Esophagus squamous epithelium (tissue), 5 donors: ENCODE measurements at regions not wholly inside any gene's neighbourhood (a gene's known extent, or its start where the extent isn't known, plus 50 kb on each side); places are given as distances from the start of the nearest gene placed in this dataset.

Experiments used
- DNase-seq: peaks from one replicate; lab custom pipeline; 2025; lab: John Stamatoyannopoulos, UW
- H3K27ac ChIP-seq, 4 donors: fragments of 200-600 bp; sonication (generic); one replicate each; pipeline ENCODE4 v1.5.1; 2016 to 2019; ENCODE audit warnings: mild to moderate bottlenecking in 1 of 4
- H3K27me3 ChIP-seq, 4 donors: fragments of 200-600 bp; sonication (generic); 1 replicate in 3 of 4; 2 replicates in 1 of 4; pipeline versions ENCODE4 v1.5.1 to v1.6.0; 2017 to 2021; ENCODE audit warnings: antibody characterized with exemption in 1 of 4
- H3K36me3 ChIP-seq, 3 donors: fragments of 200-600 bp; sonication (generic); one replicate each; pipeline ENCODE4 v1.5.1; 2016 to 2019
- H3K4me1 ChIP-seq, 3 donors: fragments of 200-600 bp; sonication (generic); one replicate each; pipeline ENCODE4 v1.5.1; 2017 to 2019
- H3K4me3 ChIP-seq, 4 donors: fragments of 200-600 bp; sonication (generic); 1 replicate in 3 of 4; 2 replicates in 1 of 4; pipeline ENCODE4 v1.5.1; 2016 to 2019; ENCODE audit warnings: mild to moderate bottlenecking in 2 of 4, moderate library complexity in 1 of 4
- H3K9me3 ChIP-seq, 3 donors: fragments of 200-600 bp; sonication (generic); one replicate each; pipeline ENCODE4 v1.5.1; 2016 to 2019
- POLR2A ChIP-seq, 4 donors: fragments of 450-650 bp; IDR thresholded peaks; one replicate each; pipeline ENCODE4 v1.6.1; 2017; ENCODE audit warnings: antibody characterized with exemption in 4 of 4, mild to moderate bottlenecking in 4 of 4, moderate library complexity in 3 of 4
- WGBS, 2 donors: methylation state at CpG; one replicate each; pipeline ENCODE4 v1.1.5; 2018; 5-methylcytosine and 5-hydroxymethylcytosine counted together
- intact Hi-C: fragments of 100-400 bp; cut with DNase I; formaldehyde crosslinking; loops from one replicate; pipeline ENCODE4 v1.15.0; 2022
- TF ChIP-seq, protein P1 (sequence below), 6 experiments: fragments of 450-650 bp in 4 of 6; fragments of 200-600 bp in 2 of 6; sonication (generic) in 2 of 6; IDR thresholded peaks; one replicate each; pipeline ENCODE4 v1.5.1; 2016 to 2019; ENCODE audit warnings: antibody characterized with exemption in 6 of 6, mild to moderate bottlenecking in 4 of 6, moderate library complexity in 4 of 6
- donor health status: DM: yes; HTN: yes; CAD: no.

DNA sequence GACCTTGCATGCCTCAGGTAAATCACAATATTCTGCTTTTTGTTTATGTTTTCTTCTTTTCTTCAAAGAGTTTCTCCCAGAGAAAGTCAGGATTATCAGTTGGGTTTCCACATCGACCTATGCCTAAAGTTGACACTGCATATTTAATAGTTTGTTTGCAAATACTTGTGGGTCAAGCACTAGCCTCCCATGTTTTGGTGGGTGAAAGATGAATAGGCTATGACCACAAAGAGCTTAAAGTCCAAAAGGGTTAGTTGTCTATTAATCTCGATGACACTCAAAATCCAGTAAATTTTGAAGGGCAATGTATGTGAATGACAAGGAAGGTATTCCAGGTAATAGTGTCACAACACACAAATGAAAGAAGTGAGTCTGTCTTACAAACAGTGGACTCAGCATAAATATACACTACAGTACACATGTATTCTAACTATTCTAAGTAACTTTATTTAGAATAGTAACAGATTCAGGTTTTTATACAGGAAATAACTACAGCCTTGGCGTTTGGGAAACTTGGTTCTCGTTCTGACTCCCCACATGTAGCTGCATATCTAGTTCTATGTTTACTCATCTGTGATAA lies 667.1 kb downstream of the PCDH17 start:
- TF ChIP-seq, protein P1, sequence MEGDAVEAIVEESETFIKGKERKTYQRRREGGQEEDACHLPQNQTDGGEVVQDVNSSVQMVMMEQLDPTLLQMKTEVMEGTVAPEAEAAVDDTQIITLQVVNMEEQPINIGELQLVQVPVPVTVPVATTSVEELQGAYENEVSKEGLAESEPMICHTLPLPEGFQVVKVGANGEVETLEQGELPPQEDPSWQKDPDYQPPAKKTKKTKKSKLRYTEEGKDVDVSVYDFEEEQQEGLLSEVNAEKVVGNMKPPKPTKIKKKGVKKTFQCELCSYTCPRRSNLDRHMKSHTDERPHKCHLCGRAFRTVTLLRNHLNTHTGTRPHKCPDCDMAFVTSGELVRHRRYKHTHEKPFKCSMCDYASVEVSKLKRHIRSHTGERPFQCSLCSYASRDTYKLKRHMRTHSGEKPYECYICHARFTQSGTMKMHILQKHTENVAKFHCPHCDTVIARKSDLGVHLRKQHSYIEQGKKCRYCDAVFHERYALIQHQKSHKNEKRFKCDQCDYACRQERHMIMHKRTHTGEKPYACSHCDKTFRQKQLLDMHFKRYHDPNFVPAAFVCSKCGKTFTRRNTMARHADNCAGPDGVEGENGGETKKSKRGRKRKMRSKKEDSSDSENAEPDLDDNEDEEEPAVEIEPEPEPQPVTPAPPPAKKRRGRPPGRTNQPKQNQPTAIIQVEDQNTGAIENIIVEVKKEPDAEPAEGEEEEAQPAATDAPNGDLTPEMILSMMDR (IDR thresholded peaks at IDR 0.05): no peak
- TF ChIP-seq POLR2A (IDR thresholded peaks at IDR 0.05): no peak
- intact Hi-C loops: no loop called here

DNA sequence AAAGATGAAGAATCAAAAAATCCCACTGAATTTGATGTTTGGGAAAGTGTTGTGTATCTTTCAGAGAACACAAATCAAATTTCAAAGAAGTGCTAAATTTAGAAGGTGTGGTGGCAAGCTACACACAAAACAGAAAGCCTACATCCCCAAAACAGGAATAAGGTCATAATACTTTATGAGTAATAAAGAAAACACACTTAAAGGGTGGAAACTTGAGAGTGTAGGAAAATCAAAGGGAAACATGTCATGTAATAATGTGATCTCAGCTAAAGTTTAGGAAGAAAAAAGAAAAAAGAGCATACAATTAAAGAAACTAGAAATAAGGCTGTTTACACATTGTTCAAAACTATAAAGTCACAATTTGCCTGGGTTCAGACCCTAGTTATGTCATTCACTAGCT lies 668.7 kb downstream of the PCDH17 start:
- TF ChIP-seq, protein P1 (IDR thresholded peaks at IDR 0.05): no peak
- TF ChIP-seq POLR2A (IDR thresholded peaks at IDR 0.05): no peak
- Histone ChIP-seq H3K4me3 (no peak overlapping the region), H3K36me3 (no peaks in the 10 kb centered on the region), H3K4me1 (no peaks in the 10 kb centered on the region), H3K9me3 (no peaks in the 10 kb centered on the region), H3K27me3 (no peaks in the 10 kb centered on the region), H3K27ac (no peak overlapping the region)
- no peak for DNase-seq
- intact Hi-C loops: no loop called here

More for the DNA sequence above, 667.1 kb downstream of the PCDH17 start:
- H3K4me1 ChIP-seq: no peaks in the 10 kb centered on the region
- H3K27me3 ChIP-seq: no peaks in the 10 kb centered on the region
- no peaks in the 10 kb centered on the region for H3K9me3 ChIP-seq
- H3K27ac ChIP-seq: no peak overlapping the region
- no peak overlapping the region for H3K4me3 ChIP-seq
- 74 to 77% methylated on average over 4 of the region's 4 CpGs for WGBS, 2 donors
- DNase-seq: no peak
- H3K36me3 ChIP-seq: no peaks in the 10 kb centered on the region

DNA sequence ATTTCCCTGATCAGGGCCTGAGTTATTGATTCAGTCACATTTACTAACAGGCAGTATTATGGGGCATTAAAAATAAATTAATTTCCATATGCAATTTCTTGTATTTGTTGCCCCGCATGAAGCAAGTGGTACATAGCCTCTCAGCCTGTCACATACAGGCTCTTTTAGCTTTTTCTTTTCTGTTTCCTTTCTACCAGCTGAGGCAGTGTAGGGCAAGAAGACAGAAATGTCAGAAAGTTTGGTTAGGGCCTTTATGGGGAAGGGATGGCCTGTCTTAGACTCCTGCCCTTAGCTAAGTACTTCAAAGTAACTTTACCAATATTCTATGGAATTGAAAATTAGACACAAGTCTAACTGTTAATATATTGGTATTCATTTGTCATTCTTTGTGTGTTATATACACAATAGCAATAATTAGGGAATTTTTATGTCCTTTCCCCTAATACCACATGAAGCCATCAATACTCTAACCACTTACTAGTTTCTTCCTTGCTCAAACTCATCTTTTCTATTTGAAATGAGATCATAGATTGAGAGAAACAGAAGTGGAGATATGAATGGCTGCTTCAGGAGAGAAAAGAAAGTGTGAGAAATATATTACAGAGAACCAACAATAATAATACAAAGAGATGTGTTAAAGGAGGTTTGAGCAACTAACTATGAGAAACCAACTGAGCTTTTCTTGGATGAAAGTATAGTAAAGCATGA lies 669.6 kb downstream of the PCDH17 start:
- 92 to 94% methylated on average over 1 of the region's 1 CpG for WGBS, 2 donors
- H3K4me1 ChIP-seq: no peaks in the 10 kb centered on the region
- H3K27ac ChIP-seq: no peak overlapping the region
- no peak for TF ChIP-seq POLR2A (IDR thresholded peaks at IDR 0.05)
- TF ChIP-seq, protein P1 (IDR thresholded peaks at IDR 0.05): no peak
- H3K27me3 ChIP-seq: no peaks in the 10 kb centered on the region
- no peaks in the 10 kb centered on the region for H3K36me3 ChIP-seq
- no peaks in the 10 kb centered on the region for H3K9me3 ChIP-seq
- DNase-seq: no peak
- H3K4me3 ChIP-seq: no peak overlapping the region
- intact Hi-C loops: no loop called here

DNA sequence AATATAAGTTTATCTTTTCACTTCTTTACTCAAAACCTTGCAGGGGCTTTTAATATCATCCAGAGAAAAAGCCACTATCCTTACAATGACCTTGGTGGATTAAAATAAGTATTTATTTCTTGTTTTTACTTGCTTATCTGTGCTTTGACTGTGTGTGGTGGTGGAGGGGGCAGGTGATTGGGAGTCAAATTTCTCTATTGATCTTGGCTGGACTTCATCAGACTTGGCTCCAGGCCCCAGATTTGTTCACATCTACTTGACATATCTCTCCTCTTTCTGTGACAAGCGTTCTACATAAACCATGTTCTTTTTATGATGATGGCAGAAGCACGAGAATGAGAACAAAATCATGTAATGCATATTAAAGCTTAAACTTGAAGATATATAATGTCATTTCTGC lies 670.8 kb downstream of the PCDH17 start:
- H3K9me3 ChIP-seq: no peaks in the 10 kb centered on the region
- DNase-seq: no peak
- 56 to 72% methylated on average over 2 of the region's 2 CpGs for WGBS, 2 donors
- no peak overlapping the region for H3K27ac ChIP-seq
- H3K27me3 ChIP-seq: no peaks in the 10 kb centered on the region
- no peaks in the 10 kb centered on the region for H3K36me3 ChIP-seq
- intact Hi-C loops: no loop called here
- H3K4me1 ChIP-seq: no peaks in the 10 kb centered on the region
- H3K4me3 ChIP-seq: no peak overlapping the region
- TF ChIP-seq, protein P1 (IDR thresholded peaks at IDR 0.05): no peak
- TF ChIP-seq POLR2A (IDR thresholded peaks at IDR 0.05): no peak

DNA sequence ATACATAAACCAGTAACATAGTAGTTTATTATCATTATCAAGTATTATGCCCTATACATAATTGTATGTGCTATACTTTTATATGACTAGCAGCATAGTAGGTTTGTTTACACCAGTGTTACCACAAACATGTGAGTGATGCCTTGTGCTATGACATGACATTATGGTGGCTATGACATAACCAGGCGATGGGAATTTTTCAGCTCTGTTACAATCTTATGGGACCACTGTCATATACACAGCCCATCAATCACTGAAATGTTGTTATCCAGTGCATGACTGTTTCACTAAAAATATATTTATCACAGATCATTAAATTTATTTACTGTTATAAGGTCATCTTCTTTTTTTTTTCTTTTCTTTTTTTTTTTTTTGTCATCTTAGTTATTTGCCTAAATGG lies 674.5 kb downstream of the PCDH17 start:
- Histone ChIP-seq H3K27ac (no peak overlapping the region), H3K36me3 (no peaks in the 10 kb centered on the region), H3K4me1 (no peaks in the 10 kb centered on the region), H3K4me3 (no peak overlapping the region), H3K9me3 (no peaks in the 10 kb centered on the region), H3K27me3 (no peaks in the 10 kb centered on the region)
- intact Hi-C loops: no loop called here
- TF ChIP-seq, protein P1 (IDR thresholded peaks at IDR 0.05): no peak
- TF ChIP-seq POLR2A (IDR thresholded peaks at IDR 0.05): no peak
- WGBS, 2 donors: 82 to 88% methylated on average over 1 of the region's 1 CpG
- no peak for DNase-seq
